H54 (cell line): ENCODE measurements at regions not wholly inside any gene's neighbourhood (a gene's known extent, or its start where the extent isn't known, plus 50 kb on each side); places are given as distances from the start of the nearest gene placed in this dataset.
"Not testable (repeated sequence)": the region's sequence is repeated elsewhere in the genome, so short reads cannot be mapped to it uniquely, and the experiment has no call there.

Source experiments
- DNase-seq: peaks from one replicate; pipeline ENCODE4 v3.0.0; 2011; ENCODE audit warnings: low spot score, mixed read lengths; ENCODE audit not compliant: insufficient read length
- FAIRE-seq: peaks from 3 replicates; lab custom pipeline; 2011; peaks lifted over from hg19 to GRCh38; lab: Jason Lieb, UNC
- POLR2A ChIP-seq: IDR thresholded peaks from 2 replicates; pipeline ENCODE4 v1.6.1; 2011; ENCODE audit warnings: low read depth, mild to moderate bottlenecking, low read length

DNA sequence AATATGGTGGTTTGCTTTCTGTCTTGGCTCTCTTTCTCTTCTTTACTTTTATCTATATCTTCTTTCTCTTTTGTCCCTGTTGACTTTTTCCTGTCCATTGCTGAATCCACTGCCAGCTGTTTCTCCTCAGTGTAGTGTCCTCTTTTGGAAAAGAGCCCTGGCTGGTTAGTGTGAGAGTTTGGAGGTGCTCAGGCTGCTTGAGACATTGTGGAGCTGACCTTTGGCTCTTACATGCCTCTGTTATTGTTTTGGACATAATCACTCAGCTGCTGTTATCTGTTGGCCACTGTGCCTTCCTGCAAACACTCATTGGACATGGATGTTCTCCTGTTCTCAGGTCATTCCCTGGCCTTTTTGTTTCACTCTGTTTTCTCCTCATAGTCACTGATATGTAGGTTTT is 295.4 kb upstream of the RIOK2 start:
- no peak for FAIRE-seq
- TF ChIP-seq POLR2A = no peak
- DNase-seq = no peak

DNA sequence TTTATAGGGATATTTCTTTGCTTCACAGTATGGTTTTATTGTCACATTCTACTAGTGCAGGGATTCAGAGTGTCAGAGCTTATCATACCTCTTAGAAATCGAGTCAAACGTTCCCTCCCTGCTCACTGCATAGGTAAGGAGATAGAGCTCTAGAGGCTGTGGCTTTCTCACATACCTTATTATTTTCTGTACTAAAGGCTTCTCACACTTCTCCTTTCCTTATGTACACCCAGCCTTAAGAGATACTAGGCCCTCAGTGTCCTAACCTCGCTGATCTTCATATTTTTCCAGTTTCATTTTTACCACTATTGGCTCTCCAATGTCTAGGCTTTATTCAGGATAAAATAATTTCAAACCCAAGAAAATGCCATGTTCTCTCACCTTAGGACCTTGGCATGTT is 297.3 kb upstream of the RIOK2 start:
- peak; percentile 27 for FAIRE-seq

DNA sequence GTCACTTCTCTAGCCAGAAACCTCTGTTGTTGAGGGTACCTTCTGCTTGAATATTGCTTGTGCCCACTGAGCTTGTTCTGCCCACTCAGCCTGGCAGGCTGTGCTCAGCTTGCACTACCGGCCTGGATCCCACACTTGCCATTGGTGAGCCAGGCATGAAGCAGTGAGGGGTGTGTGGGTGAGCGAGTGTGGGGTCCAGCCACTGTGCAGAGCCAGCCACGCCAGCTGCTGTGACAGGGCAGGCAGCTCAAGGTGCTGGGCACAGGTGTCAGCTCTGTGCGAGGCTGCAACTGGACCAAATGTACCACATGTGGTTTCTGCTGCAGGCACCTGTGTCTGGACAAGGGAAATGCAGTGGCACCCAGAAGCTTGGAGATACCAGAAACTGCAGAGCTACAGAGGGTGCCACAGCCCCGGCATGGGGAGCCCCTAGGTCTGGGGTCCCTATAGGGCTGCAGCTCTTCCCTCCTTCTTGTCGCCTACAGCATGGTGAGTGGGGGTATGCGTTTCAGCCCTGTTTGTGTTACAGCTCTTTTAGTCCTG is 305.1 kb upstream of the RIOK2 start:
- no peak for TF ChIP-seq POLR2A
- FAIRE-seq (no peak), DNase-seq (no peak)

More for the DNA sequence above, 297.3 kb upstream of the RIOK2 start:
- DNase-seq = no peak
- no peak for TF ChIP-seq POLR2A

DNA sequence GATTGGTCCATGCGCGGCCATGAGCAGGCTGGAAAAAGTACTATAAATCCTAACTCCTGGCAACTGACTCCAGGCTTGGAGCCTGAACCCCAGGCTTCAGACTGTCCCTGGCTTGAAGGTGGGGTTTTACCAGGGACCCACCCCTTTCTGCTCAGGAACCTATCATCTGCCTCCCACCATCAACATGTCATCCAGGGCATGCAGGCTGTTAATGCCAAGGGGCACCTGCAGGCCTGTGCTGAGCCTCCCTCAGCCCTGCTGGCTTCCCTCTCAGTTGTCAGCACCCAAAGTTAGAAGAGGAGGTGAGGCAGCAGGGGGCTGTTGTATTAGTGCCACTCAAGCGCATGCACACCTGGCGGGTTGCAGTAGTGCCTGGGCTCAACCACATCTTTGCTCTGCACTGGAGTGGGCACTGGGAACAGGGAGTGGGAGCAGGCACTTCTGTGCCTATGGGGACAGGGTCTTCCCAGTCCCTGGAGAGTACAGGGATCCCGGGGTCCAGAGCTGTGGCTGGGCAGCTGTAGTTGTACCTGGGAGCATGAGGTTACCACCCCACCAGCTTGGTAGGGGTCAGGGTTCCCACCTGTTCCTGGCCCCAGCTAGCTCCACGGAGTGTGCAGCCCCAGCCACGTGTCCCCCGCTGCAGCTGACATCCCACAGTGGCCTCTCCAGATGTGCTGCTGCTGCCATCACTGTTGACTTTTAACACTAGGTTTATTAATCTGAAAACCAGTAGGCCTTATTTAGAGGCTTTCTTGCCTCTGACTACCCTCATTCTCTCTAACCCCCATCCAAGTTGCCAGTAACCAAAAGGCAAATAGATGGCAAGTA is 306.2 kb upstream of the RIOK2 start:
- TF ChIP-seq POLR2A = no peak
- no peak for DNase-seq
- FAIRE-seq = no peak

DNA sequence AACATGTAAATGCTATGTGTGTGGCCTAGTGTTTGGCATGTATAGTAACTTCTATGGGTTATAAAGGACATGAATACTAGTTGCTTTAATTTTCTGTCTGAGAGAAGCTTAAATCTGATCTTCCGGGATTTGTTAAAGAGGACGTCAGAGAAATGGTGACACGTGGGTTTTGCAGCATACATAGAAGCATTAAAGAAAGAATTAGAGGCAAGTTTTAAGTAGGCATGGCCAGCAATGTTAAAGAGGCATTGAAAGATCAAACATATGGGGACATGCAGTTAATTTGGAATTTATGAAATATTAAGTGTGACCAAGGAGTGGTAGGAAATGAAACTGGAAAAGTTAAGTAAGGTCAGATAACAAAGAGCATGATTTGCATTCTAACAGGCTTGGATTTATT is 311.4 kb upstream of the RIOK2 start:
- no peak for TF ChIP-seq POLR2A
- DNase-seq (no peak), FAIRE-seq (no peak)

DNA sequence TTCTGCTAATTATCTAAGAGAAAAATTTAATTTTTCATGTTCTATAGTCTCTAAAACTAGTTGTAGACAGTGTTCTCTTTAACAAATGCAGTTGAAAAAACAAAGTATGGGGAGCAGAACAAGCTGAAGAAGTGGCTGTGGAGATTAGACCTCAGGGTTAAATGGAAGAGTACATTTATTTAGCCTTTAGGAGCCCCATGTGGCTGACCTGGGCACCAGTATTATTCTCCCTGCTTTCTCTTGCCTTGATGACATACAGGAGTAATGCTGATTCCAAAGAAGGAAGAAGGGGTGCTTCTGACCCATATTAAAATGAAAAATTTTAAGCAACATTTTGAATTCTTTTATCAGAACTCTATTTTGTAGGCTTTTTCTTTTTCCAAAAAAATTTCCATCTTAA is 312.3 kb upstream of the RIOK2 start:
- FAIRE-seq = no peak
- no peak for DNase-seq
- TF ChIP-seq POLR2A = no peak

DNA sequence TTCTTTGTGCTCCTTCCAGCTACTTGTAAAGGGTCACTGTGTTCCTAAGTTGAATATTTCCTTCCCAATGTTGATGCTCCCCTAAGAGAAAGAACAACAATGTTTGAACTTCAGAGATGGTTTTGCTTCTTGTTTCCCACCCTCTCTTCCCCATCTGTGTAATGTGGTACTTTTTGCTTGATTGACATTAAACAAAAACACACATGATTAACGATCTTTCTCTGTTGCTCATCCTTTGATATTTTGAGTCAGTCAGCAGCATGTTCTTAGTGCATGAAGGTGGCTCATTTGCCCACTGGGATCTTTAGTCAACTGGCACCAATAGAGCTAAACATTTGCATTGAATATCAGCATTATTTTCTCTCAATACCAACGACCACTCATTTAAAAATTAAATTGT is 313.0 kb upstream of the RIOK2 start:
- TF ChIP-seq POLR2A = no peak
- FAIRE-seq = no peak
- DNase-seq = no peak

DNA sequence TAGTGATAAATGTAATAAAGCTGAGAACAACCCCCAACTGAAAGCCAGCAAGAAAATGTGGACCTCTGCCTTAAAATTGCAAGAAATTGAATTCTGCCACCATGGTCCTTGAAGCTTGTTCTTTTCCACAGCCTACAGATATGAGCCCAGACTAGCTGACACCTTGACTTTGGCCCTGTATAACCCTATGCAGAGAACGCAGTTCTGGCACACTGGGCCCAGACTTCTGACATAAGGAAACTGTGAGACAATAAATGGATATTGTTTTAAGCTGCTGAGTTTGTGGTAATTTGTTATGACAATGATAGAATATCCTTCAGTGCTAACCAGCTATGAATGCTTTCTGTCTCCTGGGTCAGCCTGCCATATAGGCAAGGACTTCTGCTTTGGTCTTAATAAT is 315.6 kb upstream of the RIOK2 start:
- DNase-seq (no peak), FAIRE-seq (no peak)
- TF ChIP-seq POLR2A = no peak

DNA sequence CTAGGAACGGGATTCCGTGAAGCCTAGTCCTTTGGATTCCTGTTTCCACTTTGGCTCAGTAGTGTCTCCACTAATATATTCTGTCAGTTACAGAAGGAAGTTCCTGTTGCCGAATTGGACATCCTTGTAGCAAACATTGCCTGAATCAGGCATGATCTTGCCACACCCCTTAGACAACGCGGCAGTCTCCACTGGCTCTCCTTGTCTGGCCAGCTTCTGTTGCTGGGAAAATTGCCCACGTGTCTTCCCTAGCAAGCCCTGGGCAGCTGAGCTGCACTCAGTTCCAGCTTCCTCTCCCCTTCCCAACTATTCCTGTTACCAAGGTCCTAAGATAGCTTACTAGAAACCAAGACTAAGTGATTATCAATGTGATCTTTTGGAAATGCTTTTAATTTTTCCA is 316.6 kb upstream of the RIOK2 start:
- DNase-seq (no peak), FAIRE-seq (peak; percentile 30)
- TF ChIP-seq POLR2A = no peak

DNA sequence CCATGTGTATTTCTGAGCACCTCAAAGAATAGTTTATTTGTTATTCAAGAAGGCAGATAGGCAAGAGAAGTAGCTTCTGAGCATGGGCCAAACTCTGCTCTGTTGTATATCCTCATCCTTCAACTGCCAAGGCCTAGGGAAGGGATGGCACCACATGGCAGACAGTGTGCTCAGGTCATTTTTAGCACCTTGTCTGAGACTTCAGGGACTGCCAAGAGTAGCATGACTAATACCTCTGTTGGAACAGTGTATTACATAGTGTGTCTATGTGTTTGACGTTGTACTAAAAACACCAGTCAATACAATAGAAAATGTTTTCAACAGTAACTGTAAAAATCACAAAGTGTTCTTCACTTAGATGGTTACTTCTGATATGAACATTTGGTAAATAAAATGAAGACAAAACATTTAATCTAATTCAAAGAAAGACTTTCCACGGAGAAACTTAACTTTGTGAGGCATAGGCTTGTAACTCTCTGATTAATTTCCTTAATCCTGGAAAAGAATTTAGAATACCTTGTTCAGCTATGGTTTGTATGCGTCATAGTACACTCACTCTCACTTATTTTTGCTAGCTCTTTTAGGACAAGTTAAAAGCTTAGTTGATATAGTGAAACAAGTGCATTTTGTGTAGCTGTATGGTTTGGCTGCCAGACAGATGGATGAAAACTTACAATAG is 318.4 kb upstream of the RIOK2 start:
- TF ChIP-seq POLR2A = no peak
- DNase-seq = peak; percentile 3
- peak; percentile 84 for FAIRE-seq

DNA sequence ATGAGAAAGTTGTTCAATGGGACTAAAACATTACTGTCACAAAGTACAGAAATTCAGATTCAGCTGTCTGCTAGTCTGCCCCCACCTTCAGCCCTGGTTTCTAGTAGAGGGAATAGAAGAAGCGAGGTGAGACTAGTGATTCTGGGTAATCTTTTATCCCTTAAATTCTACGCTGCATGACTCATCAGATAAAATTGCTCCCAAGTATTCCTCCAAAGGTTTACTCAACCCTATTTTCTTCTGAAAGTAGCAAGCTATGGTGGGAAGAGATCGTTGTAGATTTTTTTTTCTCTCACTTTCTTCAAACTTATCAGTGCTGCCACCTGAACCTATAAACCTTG is 318.9 kb upstream of the RIOK2 start:
- no peak for TF ChIP-seq POLR2A
- FAIRE-seq = no peak
- DNase-seq = peak; percentile 2

DNA sequence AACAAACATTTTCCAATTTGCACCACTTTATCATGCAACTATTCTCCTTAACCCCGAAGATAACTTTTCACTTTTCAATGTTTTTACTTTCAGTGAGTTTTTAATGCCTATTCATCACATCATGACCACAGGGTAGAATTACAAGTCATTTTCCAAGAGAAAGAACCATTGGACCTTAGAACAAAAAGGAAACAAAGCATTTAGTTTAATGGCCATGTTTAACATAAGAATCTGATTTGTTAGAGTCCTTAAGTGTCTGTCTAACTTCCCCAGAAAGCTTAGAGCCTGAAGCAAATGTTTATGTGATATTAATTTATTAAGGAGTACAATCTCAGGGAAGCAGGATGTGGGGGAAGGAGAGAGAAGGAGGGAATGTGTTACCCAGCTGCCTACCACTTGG is 325.8 kb upstream of the RIOK2 start:
- no peak for TF ChIP-seq POLR2A
- FAIRE-seq (no peak), DNase-seq (no peak)

DNA sequence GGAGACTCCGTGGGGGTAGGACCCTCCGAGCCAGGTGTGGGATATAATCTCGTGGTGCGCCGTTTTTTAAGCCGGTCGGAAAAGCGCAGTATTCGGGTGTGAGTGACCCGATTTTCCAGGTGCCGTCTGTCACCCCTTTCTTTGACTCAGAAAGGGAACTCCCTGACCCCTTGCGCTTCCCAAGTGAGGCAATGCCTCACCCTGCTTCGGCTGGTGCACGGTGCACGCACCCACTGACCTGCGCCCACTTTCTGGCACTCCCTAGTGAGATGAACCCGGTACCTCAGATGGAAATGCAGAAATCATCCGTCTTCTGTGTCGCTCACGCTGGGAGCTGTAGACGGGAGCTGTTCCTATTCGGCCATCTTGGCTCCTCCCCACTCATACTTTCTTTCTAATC is 336.5 kb upstream of the RIOK2 start:
- FAIRE-seq, DNase-seq: not testable (repeated sequence)

DNA sequence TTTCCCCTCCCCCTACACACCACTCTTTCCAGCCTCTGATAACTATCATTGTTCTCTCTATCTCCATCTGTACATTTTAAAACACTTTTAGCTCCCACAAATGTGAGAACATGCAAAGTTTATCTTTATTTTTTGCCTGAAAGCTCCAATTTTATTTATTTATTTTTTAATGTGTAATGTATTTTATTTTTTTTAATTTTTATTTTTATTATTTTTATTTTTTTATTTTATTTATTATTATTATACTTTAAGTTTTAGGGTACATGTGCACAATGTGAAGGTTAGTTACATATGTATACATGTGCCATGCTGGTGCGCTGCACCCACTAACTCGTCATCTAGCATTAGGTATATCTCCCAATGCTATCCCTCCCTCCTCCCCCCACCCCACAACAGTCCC is 340.3 kb upstream of the RIOK2 start:
- FAIRE-seq = not testable (repeated sequence)

DNA sequence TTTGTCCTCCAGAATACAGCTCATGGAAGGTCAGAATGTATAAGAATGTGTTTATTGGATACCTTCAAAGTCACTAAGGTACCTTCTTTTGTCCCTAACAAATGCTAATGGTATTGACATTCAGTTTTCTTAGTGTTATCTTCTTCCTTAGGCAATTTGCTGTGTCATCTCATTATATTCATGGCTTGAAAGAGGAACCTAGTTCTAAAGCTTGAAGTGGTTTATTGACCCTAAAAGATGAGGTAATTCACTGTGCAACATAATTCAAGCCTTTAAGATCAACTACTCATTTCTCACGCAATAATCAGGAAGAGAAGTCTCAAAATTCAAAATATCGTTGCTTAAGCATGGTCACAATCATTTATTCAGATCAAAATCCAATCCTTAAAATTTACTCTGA is 342.7 kb upstream of the RIOK2 start:
- DNase-seq = no peak
- no peak for FAIRE-seq
- TF ChIP-seq POLR2A = no peak

More for the DNA sequence above, 340.3 kb upstream of the RIOK2 start:
- not testable (repeated sequence) for DNase-seq
